Activated B cell treated with CpG ODN at 0.5 μM for 24 hours (primary cell): ENCODE measurements at regions not wholly inside any gene's neighbourhood (a gene's known extent, or its start where the extent isn't known, plus 50 kb on each side); places are given as distances from the start of the nearest gene placed in this dataset.

Experiments used
- ATAC-seq: fragments of 200-7000 bp; cut with Tn5 transposase; one replicate; pipeline ENCODE4 v1.10.0; 2021; ENCODE audit warnings: low read depth, mild to moderate bottlenecking, moderate library complexity
- CTCF ChIA-PET: fragments of 350-600 bp; sonication (Branson Sonifier 250); formaldehyde crosslinking; loops from one replicate; lab custom pipeline; 2021; ENCODE audit warnings: antibody characterized with exemption; lab: Charles Lee
- POLR2A ChIA-PET: fragments of 350-600 bp; sonication (Branson Sonifier 250); formaldehyde crosslinking; loops from one replicate; lab custom pipeline; 2021; ENCODE audit warnings: antibody characterized with exemption; lab: Charles Lee
- DNase-seq: peaks from one replicate; pipeline ENCODE4 v3.0.0; 2022
- H3K27ac Mint-ChIP-seq: one replicate; pipeline ENCODE4 v1.8.0; 2020; ENCODE audit warnings: mixed read lengths
- H3K27me3 Mint-ChIP-seq: one replicate; pipeline ENCODE4 v1.8.0; 2021; ENCODE audit warnings: mixed read lengths
- H3K36me3 Mint-ChIP-seq: one replicate; pipeline ENCODE4 v1.8.0; 2021; ENCODE audit warnings: low read depth, mixed read lengths
- H3K4me1 Mint-ChIP-seq: one replicate; pipeline ENCODE4 v1.8.0; 2021; ENCODE audit warnings: mixed read lengths
- H3K4me3 Mint-ChIP-seq: one replicate; pipeline ENCODE4 v1.8.0; 2020; ENCODE audit warnings: mild to moderate bottlenecking, mixed read lengths
- H3K9me3 Mint-ChIP-seq: one replicate; pipeline ENCODE4 v1.8.0; 2020; ENCODE audit warnings: mixed read lengths
- intact Hi-C: fragments of 100-400 bp; cut with micrococcal nuclease; formaldehyde crosslinking; loops from one replicate; pipeline ENCODE4 v1.15.1; 2024
- TF ChIP-seq, protein P1 (sequence below): fragments of 200-600 bp; IDR thresholded peaks from one replicate; pipeline ENCODE4 v1.8.0; 2022; ENCODE audit warnings: antibody characterized with exemption, mild to moderate bottlenecking

DNA sequence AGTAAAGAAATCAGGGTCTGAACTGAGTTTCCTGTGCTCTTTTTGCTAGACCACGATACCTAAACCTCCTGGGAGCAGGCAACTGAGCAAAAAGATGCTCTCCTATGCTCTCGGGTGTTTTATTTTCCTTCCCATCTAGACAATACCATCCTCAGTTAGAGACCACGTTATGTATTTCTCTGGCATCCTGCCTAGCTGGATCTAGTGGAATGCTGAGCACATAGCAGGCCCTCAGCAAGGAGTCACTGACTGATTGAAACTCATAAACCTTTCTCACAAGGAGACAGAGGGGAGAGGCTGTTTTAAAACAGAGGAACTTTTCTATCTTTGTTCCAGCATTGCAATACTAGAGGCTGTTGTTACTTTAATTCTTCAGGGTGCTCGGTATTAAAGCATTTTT is 168.0 kb downstream of the CYYR1 start:
- Mint-ChIP-seq H3K27ac (no peak overlapping the region), H3K36me3 (no peaks in the 10 kb centered on the region), H3K4me3 (no peak overlapping the region), H3K27me3 (no peaks in the 10 kb centered on the region), H3K4me1 (peaks cover 2% of the 10 kb centered on the region), H3K9me3 (no peaks in the 10 kb centered on the region)
- DNase-seq, result no peak
- intact Hi-C loops, result no loop called here
- CTCF ChIA-PET, result no interaction called here
- ATAC-seq, result no peak
- TF ChIP-seq, protein P1, sequence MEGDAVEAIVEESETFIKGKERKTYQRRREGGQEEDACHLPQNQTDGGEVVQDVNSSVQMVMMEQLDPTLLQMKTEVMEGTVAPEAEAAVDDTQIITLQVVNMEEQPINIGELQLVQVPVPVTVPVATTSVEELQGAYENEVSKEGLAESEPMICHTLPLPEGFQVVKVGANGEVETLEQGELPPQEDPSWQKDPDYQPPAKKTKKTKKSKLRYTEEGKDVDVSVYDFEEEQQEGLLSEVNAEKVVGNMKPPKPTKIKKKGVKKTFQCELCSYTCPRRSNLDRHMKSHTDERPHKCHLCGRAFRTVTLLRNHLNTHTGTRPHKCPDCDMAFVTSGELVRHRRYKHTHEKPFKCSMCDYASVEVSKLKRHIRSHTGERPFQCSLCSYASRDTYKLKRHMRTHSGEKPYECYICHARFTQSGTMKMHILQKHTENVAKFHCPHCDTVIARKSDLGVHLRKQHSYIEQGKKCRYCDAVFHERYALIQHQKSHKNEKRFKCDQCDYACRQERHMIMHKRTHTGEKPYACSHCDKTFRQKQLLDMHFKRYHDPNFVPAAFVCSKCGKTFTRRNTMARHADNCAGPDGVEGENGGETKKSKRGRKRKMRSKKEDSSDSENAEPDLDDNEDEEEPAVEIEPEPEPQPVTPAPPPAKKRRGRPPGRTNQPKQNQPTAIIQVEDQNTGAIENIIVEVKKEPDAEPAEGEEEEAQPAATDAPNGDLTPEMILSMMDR, result no peak
- POLR2A ChIA-PET, result no interaction called here

DNA sequence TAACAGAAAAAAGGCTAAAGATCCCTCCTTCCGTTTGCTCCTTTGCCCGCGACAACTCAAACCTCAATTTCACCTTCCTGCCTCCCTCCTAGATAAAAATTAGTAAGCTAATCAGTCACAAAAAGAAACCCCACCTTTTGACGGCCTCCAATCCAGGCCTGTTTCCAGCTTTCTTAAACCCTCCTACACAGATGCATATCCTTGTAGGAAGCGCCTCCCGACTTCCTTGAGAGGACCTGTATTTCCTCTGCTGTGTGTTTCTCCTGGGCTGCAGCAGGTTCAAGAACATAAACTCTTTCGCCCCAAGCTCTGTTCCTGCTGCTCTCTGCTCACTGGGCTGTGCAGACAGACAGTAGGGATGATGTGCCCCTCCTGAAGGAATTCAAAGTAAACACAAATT is 168.8 kb downstream of the CYYR1 start:
- DNase-seq (no peak), ATAC-seq (no peak)
- Mint-ChIP-seq H3K36me3 (no peaks in the 10 kb centered on the region), H3K27me3 (no peaks in the 10 kb centered on the region), H3K4me1 (peaks cover 2% of the 10 kb centered on the region), H3K9me3 (no peaks in the 10 kb centered on the region), H3K4me3 (no peak overlapping the region), H3K27ac (no peak overlapping the region)
- POLR2A ChIA-PET, result no interaction called here
- intact Hi-C loops, result no loop called here
- CTCF ChIA-PET, result no interaction called here
- TF ChIP-seq, protein P1, result no peak

DNA sequence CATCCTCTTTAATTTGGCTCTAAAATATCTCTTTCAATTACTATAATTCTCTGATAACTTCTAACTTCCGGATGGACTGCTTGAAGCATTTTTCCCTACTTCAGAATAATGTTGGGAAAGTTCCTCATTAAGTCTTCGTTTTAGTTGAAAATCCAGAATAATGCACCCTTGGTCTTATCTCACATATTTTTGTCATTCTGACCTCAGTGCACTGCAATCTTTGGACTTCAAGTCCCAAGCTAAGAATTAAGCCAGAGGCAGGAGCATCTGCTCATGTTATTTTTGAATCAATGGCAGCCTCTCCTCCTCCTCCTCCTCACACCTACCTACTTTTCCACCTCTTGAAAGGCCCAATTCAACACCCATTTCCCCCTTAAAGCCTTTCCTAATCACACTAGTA is 169.8 kb downstream of the CYYR1 start:
- TF ChIP-seq, protein P1, result no peak
- ChIA-PET POLR2A (no interaction called here), CTCF (no interaction called here)
- H3K9me3 Mint-ChIP-seq, result no peaks in the 10 kb centered on the region
- DNase-seq (no peak), ATAC-seq (no peak)
- no peaks in the 10 kb centered on the region for H3K27me3 Mint-ChIP-seq
- no peaks in the 10 kb centered on the region for H3K36me3 Mint-ChIP-seq
- intact Hi-C loops, result no loop called here
- peaks cover 2% of the 10 kb centered on the region for H3K4me1 Mint-ChIP-seq
- H3K4me3 Mint-ChIP-seq, result no peak overlapping the region
- no peak overlapping the region for H3K27ac Mint-ChIP-seq

DNA sequence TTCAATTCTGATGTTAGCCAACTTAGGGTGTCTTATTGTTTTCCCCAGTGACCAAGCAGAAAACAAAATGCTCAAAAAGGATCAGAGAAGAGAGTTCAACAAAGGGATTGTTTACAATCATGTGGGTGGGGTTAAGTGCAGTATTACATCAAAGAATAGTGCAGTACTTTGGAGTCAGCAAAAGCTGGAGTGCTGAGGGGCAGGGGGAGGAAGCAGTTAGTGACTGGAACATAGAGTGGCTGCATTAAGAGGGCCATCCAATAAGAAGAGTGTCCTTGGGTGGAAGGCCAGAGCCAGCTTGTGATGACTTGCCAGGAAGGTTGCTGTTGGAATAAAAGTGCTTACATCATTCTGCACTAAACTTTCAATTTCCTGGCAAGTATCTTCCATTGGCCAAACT is 175.5 kb downstream of the CYYR1 start:
- Mint-ChIP-seq H3K36me3 (no peaks in the 10 kb centered on the region), H3K4me3 (no peak overlapping the region), H3K27ac (no peak overlapping the region), H3K4me1 (no peaks in the 10 kb centered on the region), H3K27me3 (no peaks in the 10 kb centered on the region), H3K9me3 (no peaks in the 10 kb centered on the region)
- DNase-seq, result no peak
- ChIA-PET CTCF (no interaction called here), POLR2A (no interaction called here)
- TF ChIP-seq, protein P1, result no peak
- intact Hi-C loops, result no loop called here
- no peak for ATAC-seq

DNA sequence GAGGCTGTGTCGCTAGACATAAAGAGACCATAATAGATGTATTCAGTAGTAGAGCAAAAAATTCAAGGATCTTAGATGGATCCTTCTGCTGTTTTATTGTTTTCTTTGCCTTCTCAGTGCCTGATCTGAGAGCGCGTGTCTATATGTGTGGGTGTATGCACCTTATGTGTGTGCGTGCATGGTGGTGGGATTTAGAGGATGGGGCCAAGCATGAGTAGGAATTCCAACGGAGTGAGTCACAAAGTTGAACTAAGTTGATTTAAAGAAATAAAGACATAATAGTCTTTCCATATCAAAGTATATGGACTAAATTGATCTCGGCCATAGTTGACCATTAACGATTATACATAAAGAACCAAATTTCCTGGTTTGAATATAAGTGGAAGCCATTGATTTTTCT is 178.7 kb downstream of the CYYR1 start:
- Mint-ChIP-seq H3K27me3 (no peaks in the 10 kb centered on the region), H3K4me3 (no peak overlapping the region), H3K9me3 (no peaks in the 10 kb centered on the region), H3K27ac (no peak overlapping the region), H3K4me1 (no peaks in the 10 kb centered on the region), H3K36me3 (no peaks in the 10 kb centered on the region)
- POLR2A ChIA-PET, result no interaction called here
- TF ChIP-seq, protein P1, result no peak
- DNase-seq (no peak), ATAC-seq (no peak)
- CTCF ChIA-PET, result no interaction called here
- intact Hi-C loops, result no loop called here
